Esophagus squamous epithelium (tissue), 5 donors: ENCODE measurements at regions not wholly inside any gene's neighbourhood (a gene's known extent, or its start where the extent isn't known, plus 50 kb on each side); places are given as distances from the start of the nearest gene placed in this dataset.
"Not testable (repeated sequence)": the region's sequence is repeated elsewhere in the genome, so short reads cannot be mapped to it uniquely, and the experiment has no call there.

Experiments used
- DNase-seq: peaks from one replicate; lab custom pipeline; 2025; lab: John Stamatoyannopoulos, UW
- H3K27ac ChIP-seq, 4 donors: fragments of 200-600 bp; sonication (generic); one replicate each; pipeline ENCODE4 v1.5.1; 2016 to 2019; ENCODE audit warnings: mild to moderate bottlenecking in 1 of 4
- H3K27me3 ChIP-seq, 4 donors: fragments of 200-600 bp; sonication (generic); 1 replicate in 3 of 4; 2 replicates in 1 of 4; pipeline versions ENCODE4 v1.5.1 to v1.6.0; 2017 to 2021; ENCODE audit warnings: antibody characterized with exemption in 1 of 4
- H3K36me3 ChIP-seq, 3 donors: fragments of 200-600 bp; sonication (generic); one replicate each; pipeline ENCODE4 v1.5.1; 2016 to 2019
- H3K4me1 ChIP-seq, 3 donors: fragments of 200-600 bp; sonication (generic); one replicate each; pipeline ENCODE4 v1.5.1; 2017 to 2019
- H3K4me3 ChIP-seq, 4 donors: fragments of 200-600 bp; sonication (generic); 1 replicate in 3 of 4; 2 replicates in 1 of 4; pipeline ENCODE4 v1.5.1; 2016 to 2019; ENCODE audit warnings: mild to moderate bottlenecking in 2 of 4, moderate library complexity in 1 of 4
- H3K9me3 ChIP-seq, 3 donors: fragments of 200-600 bp; sonication (generic); one replicate each; pipeline ENCODE4 v1.5.1; 2016 to 2019
- CTCF ChIP-seq, 6 experiments: fragments of 450-650 bp in 4 of 6; fragments of 200-600 bp in 2 of 6; sonication (generic) in 2 of 6; IDR thresholded peaks; one replicate each; pipeline ENCODE4 v1.5.1; 2016 to 2019; ENCODE audit warnings: antibody characterized with exemption in 6 of 6, mild to moderate bottlenecking in 4 of 6, moderate library complexity in 4 of 6
- POLR2A ChIP-seq, 4 donors: fragments of 450-650 bp; IDR thresholded peaks; one replicate each; pipeline ENCODE4 v1.6.1; 2017; ENCODE audit warnings: antibody characterized with exemption in 4 of 4, mild to moderate bottlenecking in 4 of 4, moderate library complexity in 3 of 4
- WGBS, 2 donors: methylation state at CpG; one replicate each; pipeline ENCODE4 v1.1.5; 2018; 5-methylcytosine and 5-hydroxymethylcytosine counted together
- intact Hi-C: fragments of 100-400 bp; cut with DNase I; formaldehyde crosslinking; loops from one replicate; pipeline ENCODE4 v1.15.0; 2022
- donor health status: DM: yes; HTN: yes; CAD: no.

GRCh38 chr21:35164380-35164779 is 115.3 kb upstream of the RUNX1 start:
- Histone ChIP-seq H3K27ac (no peak overlapping the region), H3K4me1 (peaks cover 0 to 31% (median 0%) of the 10 kb centered on the region in 3 donors), H3K36me3 (no peaks in the 10 kb centered on the region), H3K27me3 (no peaks in the 10 kb centered on the region), H3K4me3 (no peak overlapping the region), H3K9me3 (no peaks in the 10 kb centered on the region)
- WGBS, 2 donors: 91 to 92% methylated on average over 4 of the region's 4 CpGs
- DNase-seq: no peak
- intact Hi-C loops: no loop called here
- no peak for TF ChIP-seq CTCF (IDR thresholded peaks at IDR 0.05)
- no peak for TF ChIP-seq POLR2A (IDR thresholded peaks at IDR 0.05)

- Histone ChIP-seq H3K4me1 (peaks cover 0 to 21% (median 0%) of the 10 kb centered on the region in 3 donors), H3K27me3 (no peaks in the 10 kb centered on the region), H3K4me3 (no peak overlapping the region), H3K9me3 (no peaks in the 10 kb centered on the region), H3K27ac (no peak overlapping the region), H3K36me3 (no peaks in the 10 kb centered on the region)
- DNase-seq: no peak
- whole genome bisulfite sequencing, 2 donors: 33 to 43% methylated on average over 3 of the region's 3 CpGs
- intact Hi-C loops: no loop called here
- TF ChIP-seq POLR2A (IDR thresholded peaks at IDR 0.05) (no peak), CTCF (IDR thresholded peaks at IDR 0.05) (no peak)
These were observed 114.3 kb upstream of the RUNX1 start for GRCh38 chr21:35163411-35163810.

- no peaks in the 10 kb centered on the region for H3K9me3 ChIP-seq
- TF ChIP-seq CTCF (IDR thresholded peaks at IDR 0.05): no peak
- TF ChIP-seq POLR2A (IDR thresholded peaks at IDR 0.05): no peak
- H3K27me3 ChIP-seq: no peaks in the 10 kb centered on the region
- peaks cover 0 to 16% (median 0%) of the 10 kb centered on the region in 3 donors for H3K4me1 ChIP-seq
- intact Hi-C loops: no loop called here
- H3K36me3 ChIP-seq: no peaks in the 10 kb centered on the region
- DNase-seq: no peak
- no peak overlapping the region for H3K27ac ChIP-seq
- WGBS, 2 donors: 46 to 58% methylated on average over 3 of the region's 3 CpGs
- no peak overlapping the region for H3K4me3 ChIP-seq
These were observed 113.7 kb upstream of the RUNX1 start for GRCh38 chr21:35162831-35163230.

GRCh38 chr21:35159881-35160280 is 110.8 kb upstream of the RUNX1 start:
- DNase-seq: no peak
- no peak for TF ChIP-seq POLR2A (IDR thresholded peaks at IDR 0.05)
- TF ChIP-seq CTCF (IDR thresholded peaks at IDR 0.05): no peak
- H3K27me3 ChIP-seq: no peaks in the 10 kb centered on the region
- 24 to 52% methylated on average over 4 of the region's 4 CpGs for WGBS, 2 donors
- intact Hi-C loops: no loop called here
- no peaks in the 10 kb centered on the region for H3K9me3 ChIP-seq
- H3K27ac ChIP-seq: no peak overlapping the region
- no peak overlapping the region for H3K4me3 ChIP-seq
- H3K4me1 ChIP-seq: peaks cover 0 to 15% (median 0%) of the 10 kb centered on the region in 3 donors
- H3K36me3 ChIP-seq: no peaks in the 10 kb centered on the region

- H3K36me3 ChIP-seq, intact Hi-C loops, DNase-seq, H3K4me3 ChIP-seq, H3K9me3 ChIP-seq, H3K4me1 ChIP-seq, H3K27ac ChIP-seq, H3K27me3 ChIP-seq: not testable (repeated sequence)
- WGBS, 2 donors: 100% methylated on average over 1 of the region's 1 CpG
These were observed 108.3 kb upstream of the RUNX1 start for GRCh38 chr21:35157374-35157773.
